ENCODE measurements at regions not wholly inside any gene's neighbourhood (a gene's known extent, or its start where the extent isn't known, plus 50 kb on each side); places are given as distances from the start of the nearest gene placed in this dataset.

GRCh38 chr14:22099942-22100763, 426.5 kb upstream of the OR4E1 start:
- TF ChIP-seq CTCF (IDR thresholded peaks at IDR 0.05) (peak; percentile 35 to 45), POLR2AphosphoS5 (IDR thresholded peaks at IDR 0.05) (no peak), POLR2A (IDR thresholded peaks at IDR 0.05) (no peak), EP300 (IDR thresholded peaks at IDR 0.05) (no peak)
